ENCODE measurements at regions not wholly inside any gene's neighbourhood (a gene's known extent, or its start where the extent isn't known, plus 50 kb on each side); places are given as distances from the start of the nearest gene placed in this dataset.

- no peak for TF ChIP-seq CTCF (IDR thresholded peaks at IDR 0.05; ENCODE audit: extremely low read depth, missing control alignments)
- no peak for DNase-seq (ENCODE audit: low spot score)
Measured at GRCh38 chr3:162436826-162437225, 940.2 kb downstream of the OTOL1 start.

GRCh38 chr3:162437480-162437879, 940.9 kb downstream of the OTOL1 start:
- no peak for DNase-seq (ENCODE audit: low spot score)
- no peak for TF ChIP-seq CTCF (IDR thresholded peaks at IDR 0.05; ENCODE audit: extremely low read depth, missing control alignments)

- DNase-seq (ENCODE audit: low spot score): no peak
- no peak for TF ChIP-seq CTCF (IDR thresholded peaks at IDR 0.05; ENCODE audit: extremely low read depth, missing control alignments)
Measured at GRCh38 chr3:162441716-162442115, 945.1 kb downstream of the OTOL1 start.

GRCh38 chr3:162443376-162443775, 946.8 kb downstream of the OTOL1 start:
- no peak for DNase-seq (ENCODE audit: low spot score)
- no peak for TF ChIP-seq CTCF (IDR thresholded peaks at IDR 0.05; ENCODE audit: extremely low read depth, missing control alignments)

GRCh38 chr3:162468791-162469190, 972.2 kb downstream of the OTOL1 start:
- no peak for DNase-seq (ENCODE audit: low spot score)
- TF ChIP-seq CTCF (IDR thresholded peaks at IDR 0.05; ENCODE audit: extremely low read depth, missing control alignments): no peak

- DNase-seq (ENCODE audit: low spot score): no peak
- no peak for TF ChIP-seq CTCF (IDR thresholded peaks at IDR 0.05; ENCODE audit: extremely low read depth, missing control alignments)
Measured at GRCh38 chr3:162487138-162487537, 990.5 kb downstream of the OTOL1 start.

- DNase-seq (ENCODE audit: low spot score): no peak
- no peak for TF ChIP-seq CTCF (IDR thresholded peaks at IDR 0.05; ENCODE audit: extremely low read depth, missing control alignments)
Measured at GRCh38 chr3:162489853-162490252, 993.2 kb downstream of the OTOL1 start.
